ENCODE measurements at regions not wholly inside any gene's neighbourhood (a gene's known extent, or its start where the extent isn't known, plus 50 kb on each side); places are given as distances from the start of the nearest gene placed in this dataset.

DNA sequence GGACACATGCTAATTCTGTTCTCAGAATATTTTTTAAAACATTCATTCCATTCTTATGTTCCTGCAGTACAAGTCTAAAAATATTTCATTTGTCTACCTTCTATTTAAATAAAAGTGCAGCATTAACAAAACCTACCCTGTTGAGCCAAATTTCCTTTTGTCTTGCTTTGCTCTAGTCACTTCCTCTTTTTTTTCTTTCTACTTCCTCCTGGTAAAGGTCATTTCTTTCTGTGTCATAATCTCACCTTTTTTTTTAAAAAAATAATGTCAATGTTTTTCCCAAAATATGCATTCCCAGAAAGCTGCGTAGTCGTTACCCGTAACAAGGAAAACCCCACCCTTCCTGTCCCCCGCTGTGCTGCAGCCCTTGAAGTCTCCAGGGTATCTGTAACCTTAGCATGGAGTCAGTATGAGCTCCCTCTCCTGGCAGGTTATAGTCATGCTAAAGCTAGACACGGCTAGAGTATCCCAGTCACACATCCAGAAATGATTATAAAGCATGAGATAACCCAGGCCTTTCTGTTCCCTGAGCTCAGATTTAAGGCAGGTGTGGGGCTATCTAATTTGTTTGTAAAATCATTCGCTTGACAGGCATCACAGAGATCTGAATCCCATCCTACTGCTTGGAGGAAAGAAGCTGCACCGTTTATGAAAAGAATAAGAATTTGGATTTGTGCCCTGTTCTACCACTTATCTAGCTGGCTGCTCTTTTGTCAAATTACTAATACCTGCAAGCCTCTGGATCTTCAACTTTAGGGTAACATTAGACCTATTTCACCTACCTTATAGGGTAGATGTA is 51.1 kb upstream of the EED start:
- no peak overlapping the region; the same call in 1 of the 2 replicates for H3K9ac ChIP-seq
- TF ChIP-seq EZH2 (IDR thresholded peaks at IDR 0.05; ENCODE audit: insufficient read depth, poor library complexity, severe bottlenecking) (no peak), EZH2phosphoT487 (IDR thresholded peaks at IDR 0.05; ENCODE audit: insufficient read depth, low read depth) (no peak)
- H3F3A ChIP-seq (ENCODE audit: insufficient read depth) = peaks cover 7% of the 10 kb centered on the region; the same call in 1 of the 2 replicates
- WGBS, 2 experiments (ENCODE audit: low coverage in 1 of 2, low lambda C conversion rate in 2 of 2, missing lambda C conversion rate in 2 of 2) = 33 to 35% methylated on average over 7 of the region's 7 CpGs
- H3K4me2 ChIP-seq (ENCODE audit: unreplicated experiment) = peak overlapping the region; percentile 17
- peaks cover 22% of the 10 kb centered on the region for H3K4me1 ChIP-seq (ENCODE audit: insufficient read depth)
- no peaks in the 10 kb centered on the region for H3K36me3 ChIP-seq (ENCODE audit: low read depth)
- no peaks in the 10 kb centered on the region for H3K79me2 ChIP-seq (ENCODE audit: insufficient read depth)
- DNase-seq = peak; percentile 84
- in situ Hi-C loops (cut with MboI) = no loop called here
- no peak overlapping the region for H3K27ac ChIP-seq
- H3K9me3 ChIP-seq (ENCODE audit: low read depth) = no peaks in the 10 kb centered on the region
- H3K4me3 ChIP-seq = 0 out of 2 replicates have a peak overlapping the region, but pooled peaks have one; percentile 20
- H3K27me3 ChIP-seq (replicated peaks; ENCODE audit: insufficient read depth) = no peaks in the 10 kb centered on the region
- H4K20me1 ChIP-seq (ENCODE audit: insufficient read depth) = no peaks in the 10 kb centered on the region
- no peaks in the 10 kb centered on the region; the same call in 1 of the 2 replicates for H3K9me2 ChIP-seq (ENCODE audit: insufficient read depth)
- peak overlapping the region; percentile 44 for H2AFZ ChIP-seq

DNA sequence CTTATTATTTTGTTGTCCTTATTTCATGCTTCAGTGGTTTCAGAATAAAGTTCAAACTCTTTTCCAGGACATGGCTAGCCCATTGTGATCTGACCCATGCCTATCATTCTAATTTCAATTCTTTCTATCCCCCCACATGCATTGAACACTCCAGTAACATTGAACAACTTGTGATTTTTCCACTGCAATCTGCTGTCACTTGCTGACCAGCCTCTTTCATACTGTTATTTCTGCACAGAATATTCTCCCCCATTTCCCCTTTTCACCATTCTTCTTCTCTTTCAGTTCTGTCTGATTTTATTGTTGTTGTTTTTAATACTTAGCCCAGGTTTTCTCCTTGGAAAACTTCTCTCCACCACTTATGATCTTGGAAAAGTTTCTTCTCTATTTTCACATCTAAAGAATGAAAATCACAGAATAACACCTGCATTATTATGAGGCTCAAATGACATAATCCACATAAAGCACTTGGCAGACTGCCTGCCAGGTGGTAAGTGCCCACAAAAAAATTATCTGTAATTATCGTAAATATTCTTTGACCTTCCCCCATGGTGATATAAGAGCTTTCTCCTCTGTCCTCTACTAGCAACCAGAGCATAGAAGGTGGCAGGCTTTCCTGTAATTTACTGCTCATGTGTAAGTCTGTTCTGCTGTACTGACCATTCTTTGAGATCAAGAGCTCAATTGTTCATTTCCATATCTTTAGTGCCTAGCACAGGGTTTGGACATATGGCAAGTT is 51.9 kb upstream of the EED start:
- Histone ChIP-seq H3K79me2 (ENCODE audit: insufficient read depth) (no peaks in the 10 kb centered on the region), H3K4me3 (no peak overlapping the region), H3K36me3 (ENCODE audit: low read depth) (no peaks in the 10 kb centered on the region), H4K20me1 (ENCODE audit: insufficient read depth) (no peaks in the 10 kb centered on the region), H3K4me1 (ENCODE audit: insufficient read depth) (peaks cover 22% of the 10 kb centered on the region), H2AFZ (peak overlapping the region; percentile 44), H3K27ac (no peak overlapping the region), H3K9me2 (ENCODE audit: insufficient read depth) (no peaks in the 10 kb centered on the region; the same call in 1 of the 2 replicates), H3K27me3 (replicated peaks; ENCODE audit: insufficient read depth) (no peaks in the 10 kb centered on the region), H3K9me3 (ENCODE audit: low read depth) (no peaks in the 10 kb centered on the region), H3K9ac (no peak overlapping the region; the same call in 1 of the 2 replicates), H3F3A (ENCODE audit: insufficient read depth) (peaks cover 7% of the 10 kb centered on the region; the same call in 1 of the 2 replicates), H3K4me2 (ENCODE audit: unreplicated experiment) (peak overlapping the region; percentile 19)
- no peak for TF ChIP-seq EZH2phosphoT487 (IDR thresholded peaks at IDR 0.05; ENCODE audit: insufficient read depth, low read depth)
- TF ChIP-seq EZH2 (IDR thresholded peaks at IDR 0.05; ENCODE audit: insufficient read depth, poor library complexity, severe bottlenecking) = no peak
- in situ Hi-C loops (cut with MboI) = no loop called here
- no peak for DNase-seq
- 90 to 95% methylated on average over 1 of the region's 1 CpG for WGBS, 2 experiments (ENCODE audit: low coverage in 1 of 2, low lambda C conversion rate in 2 of 2, missing lambda C conversion rate in 2 of 2)

DNA sequence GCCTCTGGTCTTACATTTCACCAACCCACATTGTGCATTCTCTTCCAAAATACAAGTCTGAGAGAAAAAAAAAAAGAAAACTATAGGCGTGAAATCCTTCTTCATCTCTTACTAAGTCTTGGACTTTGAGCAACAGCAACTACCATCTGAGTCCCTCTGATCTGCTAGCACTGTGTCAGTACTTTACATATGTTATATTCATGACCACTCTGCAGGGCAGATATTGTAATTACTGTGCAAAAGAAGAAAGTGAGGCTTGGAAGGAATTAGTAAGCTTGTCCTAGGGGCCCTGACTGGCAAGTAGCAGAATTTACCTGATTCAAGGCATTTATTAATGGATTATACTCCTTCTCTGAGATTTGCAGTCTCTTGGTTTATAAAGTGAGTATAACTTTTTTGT is 52.7 kb upstream of the EED start:
- TF ChIP-seq EZH2 (IDR thresholded peaks at IDR 0.05; ENCODE audit: insufficient read depth, poor library complexity, severe bottlenecking) = no peak
- TF ChIP-seq EZH2phosphoT487 (IDR thresholded peaks at IDR 0.05; ENCODE audit: insufficient read depth, low read depth) = no peak
- Histone ChIP-seq H3K9me2 (ENCODE audit: insufficient read depth) (no peaks in the 10 kb centered on the region; the same call in 1 of the 2 replicates), H3K27me3 (replicated peaks; ENCODE audit: insufficient read depth) (no peaks in the 10 kb centered on the region), H3F3A (ENCODE audit: insufficient read depth) (peaks cover 7% of the 10 kb centered on the region; the same call in 1 of the 2 replicates), H3K27ac (no peak overlapping the region), H2AFZ (no peak overlapping the region), H3K9me3 (ENCODE audit: low read depth) (no peaks in the 10 kb centered on the region), H3K79me2 (ENCODE audit: insufficient read depth) (no peaks in the 10 kb centered on the region), H3K36me3 (ENCODE audit: low read depth) (no peaks in the 10 kb centered on the region), H3K9ac (no peak overlapping the region), H4K20me1 (ENCODE audit: insufficient read depth) (no peaks in the 10 kb centered on the region), H3K4me1 (ENCODE audit: insufficient read depth) (peaks cover 14% of the 10 kb centered on the region; the same call in 1 of the 2 replicates), H3K4me3 (no peak overlapping the region), H3K4me2 (ENCODE audit: unreplicated experiment) (no peak overlapping the region)
- 93 to 100% methylated on average over 1 of the region's 1 CpG for WGBS, 2 experiments (ENCODE audit: low coverage in 1 of 2, low lambda C conversion rate in 2 of 2, missing lambda C conversion rate in 2 of 2)
- in situ Hi-C loops (cut with MboI) = no loop called here
- DNase-seq = no peak

DNA sequence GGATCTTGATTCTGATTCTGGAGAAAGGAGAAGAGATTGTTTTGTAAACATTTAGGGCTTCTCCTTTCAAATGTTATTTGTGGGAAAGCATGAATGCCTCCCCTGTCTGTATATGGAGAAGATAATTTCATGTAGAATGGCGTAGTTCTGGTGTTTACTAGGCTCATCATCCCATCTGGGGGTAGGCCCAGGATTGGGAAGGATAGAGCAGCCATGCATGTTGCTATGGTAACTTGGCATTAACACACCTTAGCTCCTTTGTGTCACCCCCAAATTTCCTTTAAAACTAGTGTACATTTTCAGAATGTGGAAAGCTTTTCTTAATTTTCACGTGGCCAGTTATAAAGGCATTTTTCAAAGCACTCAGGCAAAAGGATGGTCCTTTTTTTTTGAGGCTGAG is 57.5 kb upstream of the EED start:
- H3K4me1 ChIP-seq (ENCODE audit: insufficient read depth) = no peaks in the 10 kb centered on the region
- H2AFZ ChIP-seq = no peak overlapping the region
- no peak overlapping the region for H3K4me3 ChIP-seq
- no peaks in the 10 kb centered on the region for H4K20me1 ChIP-seq (ENCODE audit: insufficient read depth)
- in situ Hi-C loops (cut with MboI) = no loop called here
- H3K36me3 ChIP-seq (ENCODE audit: low read depth) = no peaks in the 10 kb centered on the region
- H3K9me2 ChIP-seq (ENCODE audit: insufficient read depth) = no peaks in the 10 kb centered on the region; the same call in 1 of the 2 replicates
- no peak overlapping the region for H3K27ac ChIP-seq
- no peaks in the 10 kb centered on the region for H3F3A ChIP-seq (ENCODE audit: insufficient read depth)
- no peak overlapping the region for H3K4me2 ChIP-seq (ENCODE audit: unreplicated experiment)
- no peak for TF ChIP-seq EZH2 (IDR thresholded peaks at IDR 0.05; ENCODE audit: insufficient read depth, poor library complexity, severe bottlenecking)
- TF ChIP-seq EZH2phosphoT487 (IDR thresholded peaks at IDR 0.05; ENCODE audit: insufficient read depth, low read depth) = no peak
- no peaks in the 10 kb centered on the region for H3K27me3 ChIP-seq (replicated peaks; ENCODE audit: insufficient read depth)
- H3K9ac ChIP-seq = no peak overlapping the region
- H3K9me3 ChIP-seq (ENCODE audit: low read depth) = no peaks in the 10 kb centered on the region
- no peaks in the 10 kb centered on the region for H3K79me2 ChIP-seq (ENCODE audit: insufficient read depth)
- no peak for DNase-seq
- 80 to 89% methylated on average over 2 of the region's 2 CpGs for whole genome bisulfite sequencing, 2 experiments (ENCODE audit: low coverage in 1 of 2, low lambda C conversion rate in 2 of 2, missing lambda C conversion rate in 2 of 2)
